Activated CD8-positive, alpha-beta T cell treated with anti-CD3 and anti-CD28 coated beads for 36 hours (primary cell): ENCODE measurements at regions not wholly inside any gene's neighbourhood (a gene's known extent, or its start where the extent isn't known, plus 50 kb on each side); places are given as distances from the start of the nearest gene placed in this dataset.

ENCODE experiments used
- ATAC-seq: fragments of 200-7000 bp; cut with Tn5 transposase; one replicate; pipeline ENCODE4 v1.10.0; 2021; ENCODE audit warnings: mild to moderate bottlenecking, moderate library complexity
- CTCF ChIA-PET: fragments of 350-600 bp; sonication (Branson Sonifier 250); formaldehyde crosslinking; loops from one replicate; lab custom pipeline; 2021; ENCODE audit warnings: antibody characterized with exemption; lab: Charles Lee
- POLR2A ChIA-PET: fragments of 350-600 bp; sonication (Branson Sonifier 250); formaldehyde crosslinking; loops from one replicate; lab custom pipeline; 2021; ENCODE audit warnings: antibody characterized with exemption; lab: Charles Lee
- DNase-seq: peaks from one replicate; pipeline ENCODE4 v3.0.0-alpha.2; 2020
- H3K27ac Mint-ChIP-seq: one replicate; pipeline ENCODE4 v1.8.0; 2021; ENCODE audit warnings: mild to moderate bottlenecking, mixed read lengths
- H3K27me3 Mint-ChIP-seq: one replicate; pipeline ENCODE4 v1.8.0; 2021; ENCODE audit warnings: mixed read lengths
- H3K36me3 Mint-ChIP-seq: one replicate; pipeline ENCODE4 v1.8.0; 2021; ENCODE audit warnings: low read depth, mixed read lengths
- H3K4me1 Mint-ChIP-seq: one replicate; pipeline ENCODE4 v1.8.0; 2021; ENCODE audit warnings: low read depth, mixed read lengths
- H3K4me3 Mint-ChIP-seq: one replicate; pipeline ENCODE4 v1.8.0; 2021; ENCODE audit warnings: mild to moderate bottlenecking, moderate library complexity, mixed read lengths
- H3K9me3 Mint-ChIP-seq: one replicate; pipeline ENCODE4 v1.8.0; 2021; ENCODE audit warnings: mixed read lengths
- intact Hi-C: fragments of 100-400 bp; cut with micrococcal nuclease; formaldehyde crosslinking; loops from one replicate; pipeline ENCODE4 v1.10.0; 2022
- TF ChIP-seq, protein P1 (sequence below): fragments of 200-600 bp; IDR thresholded peaks from one replicate; pipeline ENCODE4 v1.8.0; 2022; ENCODE audit warnings: antibody characterized with exemption, mild to moderate bottlenecking

DNA sequence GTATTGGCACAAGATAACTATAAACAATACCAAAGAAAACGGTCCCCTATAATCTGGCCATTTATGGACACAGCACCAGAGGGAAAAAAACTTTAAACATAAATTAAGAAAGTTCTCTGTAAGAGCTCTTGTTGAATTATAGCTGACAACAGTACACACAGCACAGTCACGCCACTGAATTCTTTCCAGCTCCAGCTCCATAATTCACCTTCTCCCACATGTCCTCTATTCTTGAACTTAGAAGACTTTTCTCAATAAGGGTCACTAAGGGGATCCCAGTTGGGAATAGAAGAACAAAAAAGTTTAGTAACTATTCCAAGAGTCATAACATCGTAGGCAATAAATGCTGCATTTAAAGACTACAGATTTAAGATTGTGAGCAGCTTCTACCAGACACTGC lies 124.6 kb upstream of the CYP1B1 start:
- POLR2A ChIA-PET: no interaction called here
- H3K27me3 Mint-ChIP-seq: peaks cover 23% of the 10 kb centered on the region
- H3K27ac Mint-ChIP-seq: no peak overlapping the region
- H3K4me3 Mint-ChIP-seq: no peak overlapping the region
- no peak for ATAC-seq
- intact Hi-C loops: no loop called here
- H3K9me3 Mint-ChIP-seq: no peaks in the 10 kb centered on the region
- no peaks in the 10 kb centered on the region for H3K4me1 Mint-ChIP-seq
- TF ChIP-seq, protein P1, sequence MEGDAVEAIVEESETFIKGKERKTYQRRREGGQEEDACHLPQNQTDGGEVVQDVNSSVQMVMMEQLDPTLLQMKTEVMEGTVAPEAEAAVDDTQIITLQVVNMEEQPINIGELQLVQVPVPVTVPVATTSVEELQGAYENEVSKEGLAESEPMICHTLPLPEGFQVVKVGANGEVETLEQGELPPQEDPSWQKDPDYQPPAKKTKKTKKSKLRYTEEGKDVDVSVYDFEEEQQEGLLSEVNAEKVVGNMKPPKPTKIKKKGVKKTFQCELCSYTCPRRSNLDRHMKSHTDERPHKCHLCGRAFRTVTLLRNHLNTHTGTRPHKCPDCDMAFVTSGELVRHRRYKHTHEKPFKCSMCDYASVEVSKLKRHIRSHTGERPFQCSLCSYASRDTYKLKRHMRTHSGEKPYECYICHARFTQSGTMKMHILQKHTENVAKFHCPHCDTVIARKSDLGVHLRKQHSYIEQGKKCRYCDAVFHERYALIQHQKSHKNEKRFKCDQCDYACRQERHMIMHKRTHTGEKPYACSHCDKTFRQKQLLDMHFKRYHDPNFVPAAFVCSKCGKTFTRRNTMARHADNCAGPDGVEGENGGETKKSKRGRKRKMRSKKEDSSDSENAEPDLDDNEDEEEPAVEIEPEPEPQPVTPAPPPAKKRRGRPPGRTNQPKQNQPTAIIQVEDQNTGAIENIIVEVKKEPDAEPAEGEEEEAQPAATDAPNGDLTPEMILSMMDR: no peak
- no peak for DNase-seq
- no peaks in the 10 kb centered on the region for H3K36me3 Mint-ChIP-seq
- CTCF ChIA-PET: no interaction called here

DNA sequence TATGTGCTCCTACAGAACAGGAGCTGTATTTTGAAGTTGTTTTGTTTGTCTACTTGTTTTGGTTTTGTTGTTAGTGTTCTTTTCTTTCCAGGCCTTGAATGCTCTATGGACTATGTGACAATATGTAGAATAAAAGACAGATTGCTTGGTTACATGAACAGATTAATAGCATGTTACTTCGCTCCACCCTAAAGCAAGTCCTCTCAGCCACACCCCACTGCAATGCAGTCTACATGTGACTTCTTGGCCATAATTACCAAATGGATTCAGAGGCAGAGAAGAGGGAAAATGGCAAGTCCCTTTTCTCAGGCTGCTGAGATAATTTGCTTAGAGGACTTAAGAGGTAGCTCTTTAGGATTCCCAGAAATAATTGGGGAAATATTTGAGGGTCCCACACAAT lies 123.2 kb upstream of the CYP1B1 start:
- Mint-ChIP-seq H3K4me1 (no peaks in the 10 kb centered on the region), H3K4me3 (no peak overlapping the region), H3K36me3 (no peaks in the 10 kb centered on the region), H3K9me3 (no peaks in the 10 kb centered on the region), H3K27me3 (peaks cover 20% of the 10 kb centered on the region), H3K27ac (no peak overlapping the region)
- no peak for ATAC-seq
- ChIA-PET CTCF (no interaction called here), POLR2A (no interaction called here)
- TF ChIP-seq, protein P1: no peak
- no peak for DNase-seq
- intact Hi-C loops: no loop called here

DNA sequence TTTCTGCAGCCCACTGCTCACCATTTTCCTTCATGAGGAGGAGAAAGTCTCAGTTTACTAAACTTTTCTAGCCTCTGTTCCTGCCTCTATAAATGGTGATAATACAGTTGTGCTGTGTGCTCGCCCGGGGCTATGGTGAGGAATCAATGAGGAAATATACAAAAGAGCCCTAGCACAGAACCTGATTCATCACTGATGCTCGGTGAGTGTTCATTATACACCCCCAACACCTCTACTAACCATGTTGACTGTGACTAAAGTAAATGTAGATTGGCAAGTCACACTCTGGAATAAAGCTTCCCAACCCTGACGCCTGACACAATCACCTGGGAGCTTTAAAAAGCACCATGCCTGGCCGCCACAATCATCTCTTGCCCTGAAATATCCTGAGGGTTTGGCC lies 118.8 kb upstream of the CYP1B1 start:
- H3K36me3 Mint-ChIP-seq: no peaks in the 10 kb centered on the region
- no peaks in the 10 kb centered on the region for H3K9me3 Mint-ChIP-seq
- TF ChIP-seq, protein P1: no peak
- ATAC-seq (no peak), DNase-seq (no peak)
- no peak overlapping the region for H3K27ac Mint-ChIP-seq
- H3K27me3 Mint-ChIP-seq: peaks cover 4% of the 10 kb centered on the region
- H3K4me3 Mint-ChIP-seq: no peak overlapping the region
- ChIA-PET CTCF (interaction anchor here (0.9 kb wide), 1 partner anchor 313 kb away, joined by 3 read pairs; no protein-coding TSS in a partner anchor), POLR2A (no interaction called here)
- no peaks in the 10 kb centered on the region for H3K4me1 Mint-ChIP-seq
- intact Hi-C loops: no loop called here

DNA sequence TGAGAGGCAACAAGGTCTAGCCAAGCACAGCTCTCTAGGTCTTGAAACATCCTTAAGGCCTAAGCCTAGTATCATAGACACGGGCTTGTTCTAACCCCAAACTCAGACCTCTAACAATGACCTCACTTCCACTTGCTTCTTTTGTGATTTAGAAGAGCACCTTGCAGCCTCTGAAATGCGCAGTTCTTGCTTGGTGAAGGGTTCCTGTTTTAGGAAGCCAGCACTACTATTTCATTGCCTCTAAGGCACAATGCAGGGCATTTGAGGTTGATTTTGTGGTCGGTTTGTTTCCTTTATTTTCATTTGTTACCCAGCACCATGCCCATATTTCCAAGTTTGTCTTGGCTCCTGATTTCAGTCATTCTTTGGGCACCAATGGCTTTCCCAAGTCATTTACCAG lies 117.0 kb upstream of the CYP1B1 start:
- no peaks in the 10 kb centered on the region for H3K9me3 Mint-ChIP-seq
- POLR2A ChIA-PET: no interaction called here
- intact Hi-C loops: no loop called here
- ATAC-seq (no peak), DNase-seq (no peak)
- H3K4me1 Mint-ChIP-seq: no peaks in the 10 kb centered on the region
- no peak overlapping the region for H3K4me3 Mint-ChIP-seq
- H3K36me3 Mint-ChIP-seq: no peaks in the 10 kb centered on the region
- no peak overlapping the region for H3K27ac Mint-ChIP-seq
- TF ChIP-seq, protein P1: no peak
- CTCF ChIA-PET: no interaction called here
- H3K27me3 Mint-ChIP-seq: peaks cover 4% of the 10 kb centered on the region

DNA sequence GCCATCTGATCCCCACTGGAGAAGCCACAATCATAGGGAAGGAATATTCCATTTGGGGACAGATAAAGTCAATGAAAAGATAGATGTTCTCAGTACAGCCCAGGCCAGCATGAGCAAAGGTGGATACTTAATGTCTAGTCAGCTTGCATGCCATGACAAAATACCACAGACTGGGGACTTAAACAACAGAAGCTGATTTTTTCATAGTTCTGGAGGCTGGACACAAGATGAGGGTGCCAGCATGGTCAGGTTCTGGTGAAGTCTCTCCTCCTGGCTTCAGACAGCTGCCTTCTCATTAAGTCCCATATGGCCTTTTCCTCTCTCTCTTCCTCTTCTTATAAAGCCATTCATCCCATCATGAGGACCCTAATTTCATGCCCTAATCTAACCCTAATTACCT lies 116.1 kb upstream of the CYP1B1 start:
- intact Hi-C loops: no loop called here
- POLR2A ChIA-PET: no interaction called here
- CTCF ChIA-PET: no interaction called here
- no peaks in the 10 kb centered on the region for H3K9me3 Mint-ChIP-seq
- no peak overlapping the region for H3K27ac Mint-ChIP-seq
- TF ChIP-seq, protein P1: no peak
- ATAC-seq (no peak), DNase-seq (no peak)
- H3K27me3 Mint-ChIP-seq: peaks cover 4% of the 10 kb centered on the region
- H3K4me3 Mint-ChIP-seq: no peak overlapping the region
- H3K4me1 Mint-ChIP-seq: no peaks in the 10 kb centered on the region
- no peaks in the 10 kb centered on the region for H3K36me3 Mint-ChIP-seq
